IMR-90 (cell line): ENCODE measurements at regions not wholly inside any gene's neighbourhood (a gene's known extent, or its start where the extent isn't known, plus 50 kb on each side); places are given as distances from the start of the nearest gene placed in this dataset.

Source experiments
- ATAC-seq: fragments of 200-7000 bp; cut with Tn5 transposase; 2 replicates; pipeline ENCODE4 v1.9.1; 2020; ENCODE audit warnings: low read depth, mild to moderate bottlenecking, moderate library complexity
- BruUV-seq: library from RNA; stranded (reverse); fragments of 400-500 nt; replicated peaks from 2 replicates; lab custom pipeline; 2021; lab: Mats Ljungman, UMichigan
- CTCF ChIA-PET: fragments of 300-600 bp; formaldehyde crosslinking; extraction: SDS; loops from one replicate; lab custom pipeline; 2021; ENCODE audit warnings: antibody characterized with exemption; lab: Yijun Ruan, JAX
- POLR2A ChIA-PET: fragments of 300-600 bp; sonication (Branson Sonifier 250); formaldehyde crosslinking; loops from one replicate; lab custom pipeline; 2022; ENCODE audit warnings: antibody characterized with exemption; ENCODE audit not compliant: unreplicated experiment; lab: Charles Lee
- DNase-seq: peaks from one replicate; pipeline ENCODE4 v3.0.0; 2013
- H2AFZ ChIP-seq: replicated peaks from 2 replicates; pipeline ENCODE3; 2013; ENCODE audit warnings: low read length, mild to moderate bottlenecking; ENCODE audit not compliant: poor library complexity
- H2AK5ac ChIP-seq: 2 replicates; pipeline ENCODE4 v1.6.1; 2013; ENCODE audit warnings: low read depth, low read length, inconsistent platforms
- H2AK9ac ChIP-seq: replicated peaks from 2 replicates; pipeline ENCODE3; 2013; ENCODE audit warnings: mild to moderate bottlenecking, low read depth, low read length, moderate library complexity; ENCODE audit not compliant: poor library complexity
- H2BK120ac ChIP-seq: 2 replicates; pipeline ENCODE4 v1.6.1; 2013; ENCODE audit warnings: low read depth, low read length, inconsistent platforms
- H2BK15ac ChIP-seq: 3 replicates; pipeline ENCODE4 v1.6.1; 2013; ENCODE audit warnings: low read depth, low read length, inconsistent platforms
- H2BK20ac ChIP-seq: 2 replicates; pipeline ENCODE4 v1.6.1; 2013; ENCODE audit warnings: low read depth, mild to moderate bottlenecking, inconsistent platforms, low read length, moderate library complexity
- H2BK5ac ChIP-seq: 2 replicates; pipeline ENCODE4 v1.6.1; 2013; ENCODE audit warnings: mild to moderate bottlenecking, low read depth, low read length, inconsistent platforms; ENCODE audit not compliant: poor library complexity, severe bottlenecking
- H3K14ac ChIP-seq: replicated peaks from 2 replicates; pipeline ENCODE4 v1.6.1; 2013; ENCODE audit warnings: low read depth, low read length, inconsistent platforms
- H3K18ac ChIP-seq: 2 replicates; pipeline ENCODE4 v1.6.1; 2013; ENCODE audit warnings: low read depth, low read length, control low read depth
- H3K23ac ChIP-seq: 2 replicates; pipeline ENCODE4 v1.6.1; 2013; ENCODE audit warnings: low read depth, low read length, inconsistent platforms
- H3K27ac ChIP-seq: 2 replicates; pipeline ENCODE4 v1.5.1; 2013; ENCODE audit warnings: mild to moderate bottlenecking, control low read depth, low read length; ENCODE audit not compliant: insufficient read depth
- H3K27me3 ChIP-seq: 2 replicates; pipeline ENCODE4 v1.6.1; 2013; ENCODE audit warnings: low read length; ENCODE audit not compliant: control insufficient read depth, insufficient read depth
- H3K36me3 ChIP-seq: 2 replicates; pipeline ENCODE4 v1.6.1; 2013; ENCODE audit warnings: low read length, mixed read lengths; ENCODE audit not compliant: control insufficient read depth, insufficient read depth
- H3K4ac ChIP-seq: 2 replicates; pipeline ENCODE4 v1.6.1; 2013; ENCODE audit warnings: low read depth, low read length, inconsistent platforms
- H3K4me1 ChIP-seq: 2 replicates; pipeline ENCODE4 v1.6.1; 2013; ENCODE audit warnings: low read length, mixed read lengths; ENCODE audit not compliant: control insufficient read depth, insufficient read depth
- H3K4me2 ChIP-seq: 2 replicates; pipeline ENCODE4 v1.6.1; 2013; ENCODE audit warnings: low read depth, mild to moderate bottlenecking, control low read depth, low read length, moderate library complexity
- H3K4me3 ChIP-seq: 2 replicates; pipeline ENCODE4 v1.5.1; 2013; ENCODE audit warnings: low read depth, mild to moderate bottlenecking, control low read depth, low read length, moderate library complexity; ENCODE audit not compliant: insufficient read depth
- H3K56ac ChIP-seq: 2 replicates; pipeline ENCODE4 v1.6.1; 2013; ENCODE audit warnings: low read length, inconsistent platforms; ENCODE audit not compliant: insufficient read depth; ENCODE audit errors: extremely low read depth
- H3K79me1 ChIP-seq, 2 experiments: 2 replicates each; pipeline ENCODE4 v1.6.1; 2013; ENCODE audit warnings: low read length in 2 of 2, inconsistent platforms in 1 of 2, low read depth in 1 of 2
- H3K9ac ChIP-seq: 2 replicates; pipeline ENCODE4 v1.6.1; 2013; ENCODE audit warnings: low read depth, low read length, control low read depth
- H3K9me1 ChIP-seq: 2 replicates; pipeline ENCODE4 v1.6.1; 2013; ENCODE audit warnings: low read length, inconsistent platforms; ENCODE audit not compliant: insufficient read depth
- H3K9me3 ChIP-seq: 2 replicates; pipeline ENCODE4 v1.6.1; 2013; ENCODE audit warnings: low read length; ENCODE audit not compliant: control insufficient read depth, insufficient read depth
- H4K20me1 ChIP-seq: 2 replicates; pipeline ENCODE4 v1.6.1; 2013; ENCODE audit warnings: low read length, inconsistent platforms; ENCODE audit not compliant: insufficient read depth
- H4K5ac ChIP-seq: 2 replicates; pipeline ENCODE4 v1.6.1; 2013; ENCODE audit warnings: mild to moderate bottlenecking, low read depth, low read length, control low read depth
- H4K8ac ChIP-seq, 2 experiments: 2 replicates each; pipeline ENCODE4 v1.6.1; 2013; ENCODE audit warnings: low read depth in 2 of 2, low read length in 2 of 2, control low read depth in 1 of 2, inconsistent platforms in 1 of 2
- H4K91ac ChIP-seq: 2 replicates; pipeline ENCODE4 v1.6.1; 2013; ENCODE audit warnings: low read depth, low read length, inconsistent platforms; ENCODE audit not compliant: insufficient read depth
- BHLHE40 ChIP-seq: fragments of 150-350 bp; IDR thresholded peaks from 2 replicates; pipeline ENCODE4 v1.6.1; 2016; ENCODE audit warnings: mild to moderate bottlenecking, low read depth, low read length
- CHD1 ChIP-seq: IDR thresholded peaks from 2 replicates; pipeline ENCODE4 v1.6.1; 2012; ENCODE audit warnings: low read depth, low read length, improper control_type of control experiment
- CTCF ChIP-seq: conservative IDR thresholded peaks from 2 replicates; pipeline ENCODE4 v1.5.1; 2012; ENCODE audit warnings: mild to moderate bottlenecking, low read depth, low read length, improper control_type of control experiment
- MAFK ChIP-seq: IDR thresholded peaks from 2 replicates; pipeline ENCODE4 v1.6.1; 2012; ENCODE audit warnings: low read depth, low read length, improper control_type of control experiment
- MAZ ChIP-seq: IDR thresholded peaks from 2 replicates; pipeline ENCODE4 v1.6.1; 2012; ENCODE audit warnings: low read depth, mild to moderate bottlenecking, low read length, improper control_type of control experiment, moderate library complexity, borderline replicate concordance
- MXI1 ChIP-seq: IDR thresholded peaks from 2 replicates; pipeline ENCODE4 v1.6.1; 2012; ENCODE audit warnings: low read depth, mild to moderate bottlenecking, low read length, moderate library complexity, borderline replicate concordance
- NFE2L2 ChIP-seq: fragments of 150-350 bp; IDR thresholded peaks from 2 replicates; pipeline ENCODE4 v1.6.1; 2016; ENCODE audit warnings: low read depth, mild to moderate bottlenecking, low read length
- POLR2A ChIP-seq: IDR thresholded peaks from 2 replicates; pipeline ENCODE4 v1.6.1; 2012; ENCODE audit warnings: mild to moderate bottlenecking, low read depth, low read length
- RAD21 ChIP-seq: IDR thresholded peaks from 2 replicates; pipeline ENCODE4 v1.6.1; 2012; ENCODE audit warnings: low read length, improper control_type of control experiment
- RFX5 ChIP-seq: IDR thresholded peaks from 2 replicates; pipeline ENCODE4 v1.8.0; 2012; ENCODE audit warnings: low read depth, mild to moderate bottlenecking, low read length, moderate library complexity
- SMC3 ChIP-seq: fragments of 150-350 bp; IDR thresholded peaks from 2 replicates; pipeline ENCODE4 v1.6.1; 2016; ENCODE audit warnings: low read depth, mild to moderate bottlenecking, antibody characterized with exemption, low read length, moderate library complexity
- USF2 ChIP-seq: fragments of 150-350 bp; IDR thresholded peaks from 2 replicates; pipeline ENCODE4 v1.6.1; 2017; ENCODE audit warnings: mild to moderate bottlenecking, antibody characterized with exemption, low read length, low read depth
- WGBS, 2 experiments: methylation state at CpG; one replicate each; pipeline versions ENCODE4 v1.1.5 to v1.1.7; 2013; ENCODE audit warnings: missing lambda C conversion rate in 2 of 2; ENCODE audit not compliant: insufficient read length in 1 of 2; ENCODE audit errors: extremely low coverage in 2 of 2; 5-methylcytosine and 5-hydroxymethylcytosine counted together
- dilution Hi-C: fragments of 300-500 bp; cut with HindIII; formaldehyde crosslinking; loops from one replicate; pipeline ENCODE4 v1.14.3; 2018; ENCODE audit warnings: low sequenced_read_pairs; ENCODE audit not compliant: unreplicated experiment
- in situ Hi-C: fragments of 300-500 bp; cut with MboI; formaldehyde crosslinking; loops from 3 replicates; pipeline ENCODE4 v1.14.3; 2019; ENCODE audit warnings: low sequenced_read_pairs, inconsistent platforms, mixed read lengths
- intact Hi-C: fragments of 100-400 bp; cut with micrococcal nuclease; formaldehyde crosslinking; loops from 2 replicates; pipeline ENCODE4 v1.10.0; 2022

- Histone ChIP-seq H2AFZ (no peak overlapping the region), H3K79me1 (no peaks in the 10 kb centered on the region), H3K4me1 (no peaks in the 10 kb centered on the region), H2BK120ac (no peak overlapping the region), H3K14ac (no peak overlapping the region), H4K91ac (no peak overlapping the region), H3K27ac (no peak overlapping the region), H3K9ac (no peak overlapping the region), H3K4me2 (no peak overlapping the region), H3K23ac (no peak overlapping the region), H2AK9ac (no peak overlapping the region), H3K56ac (no peak overlapping the region), H3K9me3 (no peaks in the 10 kb centered on the region), H4K5ac (no peak overlapping the region), H2BK20ac (no peak overlapping the region), H3K18ac (no peak overlapping the region), H2BK15ac (no peak overlapping the region), H4K8ac (no peak overlapping the region), H3K27me3 (no peaks in the 10 kb centered on the region), H2AK5ac (no peak overlapping the region), H3K36me3 (no peaks in the 10 kb centered on the region), H2BK5ac (no peak overlapping the region), H3K4me3 (no peak overlapping the region), H3K4ac (no peak overlapping the region), H4K20me1 (no peaks in the 10 kb centered on the region), H3K9me1 (no peaks in the 10 kb centered on the region)
- DNase-seq = no peak
- BruUV-seq = no TSS peak
- in situ Hi-C loops (no loop called here), dilution Hi-C loops (no loop called here), intact Hi-C loops (no loop called here)
- ChIA-PET POLR2A (no interaction called here), CTCF (interaction anchor here (0.7 kb wide), 1 partner anchor 256 kb away, joined by 3 read pairs; no protein-coding TSS in a partner anchor)
- no peak for ATAC-seq
- WGBS, 2 experiments = no CpG with 5 or more reads among the region's 2 CpGs
- TF ChIP-seq POLR2A = no peak
- no peak for TF ChIP-seq CHD1
- TF ChIP-seq MAFK = no peak
- TF ChIP-seq MAZ = no peak
- TF ChIP-seq NFE2L2 = no peak
- no peak for TF ChIP-seq CTCF
- TF ChIP-seq SMC3 = no peak
- TF ChIP-seq BHLHE40 = no peak
- no peak for TF ChIP-seq RFX5
- no peak for TF ChIP-seq RAD21
- no peak for TF ChIP-seq MXI1
- no peak for TF ChIP-seq USF2
Observed at GRCh38 chrX:128769495-128769894, 717.3 kb upstream of the ACTRT1 start.
